ENCODE measurements at regions not wholly inside any gene's neighbourhood (a gene's known extent, or its start where the extent isn't known, plus 50 kb on each side); places are given as distances from the start of the nearest gene placed in this dataset.
"Not testable (repeated sequence)": the region's sequence is repeated elsewhere in the genome, so short reads cannot be mapped to it uniquely, and the experiment has no call there.

DNA sequence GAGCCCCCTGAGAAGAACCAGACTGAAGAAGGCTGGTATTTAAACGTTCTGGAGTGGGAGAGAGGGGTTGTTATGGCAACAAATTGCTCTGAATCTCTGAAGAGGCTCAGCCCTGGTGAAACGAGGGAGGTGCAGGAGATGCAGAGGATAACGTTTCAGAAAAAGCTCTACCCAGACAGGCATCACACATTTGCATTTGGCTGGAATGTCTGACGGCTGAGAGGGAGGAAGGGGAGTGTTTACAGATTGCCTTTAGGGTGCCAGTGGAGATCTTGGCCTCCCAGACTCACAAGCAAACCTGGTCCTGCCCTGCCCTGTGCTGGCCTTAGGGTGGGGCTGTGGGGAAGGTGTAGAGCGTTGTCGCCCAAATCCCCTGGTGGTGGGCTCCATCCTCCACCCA, 169.0 kb upstream of the AJAP1 start:
- DNase-seq (ENCODE audit: low read depth): no peak
- TF ChIP-seq, protein P1, sequence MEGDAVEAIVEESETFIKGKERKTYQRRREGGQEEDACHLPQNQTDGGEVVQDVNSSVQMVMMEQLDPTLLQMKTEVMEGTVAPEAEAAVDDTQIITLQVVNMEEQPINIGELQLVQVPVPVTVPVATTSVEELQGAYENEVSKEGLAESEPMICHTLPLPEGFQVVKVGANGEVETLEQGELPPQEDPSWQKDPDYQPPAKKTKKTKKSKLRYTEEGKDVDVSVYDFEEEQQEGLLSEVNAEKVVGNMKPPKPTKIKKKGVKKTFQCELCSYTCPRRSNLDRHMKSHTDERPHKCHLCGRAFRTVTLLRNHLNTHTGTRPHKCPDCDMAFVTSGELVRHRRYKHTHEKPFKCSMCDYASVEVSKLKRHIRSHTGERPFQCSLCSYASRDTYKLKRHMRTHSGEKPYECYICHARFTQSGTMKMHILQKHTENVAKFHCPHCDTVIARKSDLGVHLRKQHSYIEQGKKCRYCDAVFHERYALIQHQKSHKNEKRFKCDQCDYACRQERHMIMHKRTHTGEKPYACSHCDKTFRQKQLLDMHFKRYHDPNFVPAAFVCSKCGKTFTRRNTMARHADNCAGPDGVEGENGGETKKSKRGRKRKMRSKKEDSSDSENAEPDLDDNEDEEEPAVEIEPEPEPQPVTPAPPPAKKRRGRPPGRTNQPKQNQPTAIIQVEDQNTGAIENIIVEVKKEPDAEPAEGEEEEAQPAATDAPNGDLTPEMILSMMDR (IDR thresholded peaks at IDR 0.05; ENCODE audit: insufficient read depth, low read depth, low read length, missing control alignments): no peak
- H3K4me3 ChIP-seq (ENCODE audit: low read length): no peak overlapping the region

- H3K4me3 ChIP-seq (ENCODE audit: low read length): no peak overlapping the region
- TF ChIP-seq, protein P1 (IDR thresholded peaks at IDR 0.05; ENCODE audit: insufficient read depth, low read depth, low read length, missing control alignments): no peak
- DNase-seq (ENCODE audit: low read depth): no peak
Measured at GRCh38 chr1:4485878-4486277, 168.5 kb upstream of the AJAP1 start.

DNA sequence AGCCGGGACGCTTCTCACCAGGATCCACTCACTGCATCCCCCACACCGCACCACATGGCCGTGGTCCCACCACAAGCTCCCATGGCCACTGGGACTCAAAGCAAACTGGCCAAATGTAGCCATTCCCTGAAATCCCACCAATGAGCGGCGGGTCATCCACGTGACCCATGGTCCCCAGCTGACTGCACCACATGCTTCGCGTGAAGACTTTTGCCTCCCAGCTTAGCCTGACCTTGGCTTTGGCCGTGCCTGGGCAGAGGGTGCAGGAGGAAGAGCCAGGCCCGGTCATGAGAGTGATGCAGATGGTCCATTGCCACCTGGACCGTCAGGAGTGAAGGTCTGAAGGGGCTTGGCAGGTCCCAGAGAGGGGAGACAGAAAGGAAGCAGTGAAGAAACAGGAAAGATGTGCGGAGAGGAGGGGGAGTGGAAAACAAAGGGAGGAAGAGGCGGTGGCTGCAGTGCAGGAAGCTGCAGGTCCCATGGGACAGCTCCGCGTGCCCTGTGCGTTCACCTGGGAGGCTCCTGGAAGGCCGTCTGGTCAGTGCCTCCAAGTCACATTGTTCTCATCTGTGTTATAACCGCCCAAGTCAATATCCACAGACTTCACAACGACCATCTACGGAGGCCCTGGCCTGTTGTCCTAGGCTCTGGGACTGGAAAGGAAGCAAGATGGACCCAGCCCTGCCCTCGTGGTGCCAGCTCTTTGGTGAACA, 167.8 kb upstream of the AJAP1 start:
- no peak overlapping the region for H3K4me3 ChIP-seq (ENCODE audit: low read length)
- TF ChIP-seq, protein P1 (IDR thresholded peaks at IDR 0.05; ENCODE audit: insufficient read depth, low read depth, low read length, missing control alignments): no peak
- no peak for DNase-seq (ENCODE audit: low read depth)

DNA sequence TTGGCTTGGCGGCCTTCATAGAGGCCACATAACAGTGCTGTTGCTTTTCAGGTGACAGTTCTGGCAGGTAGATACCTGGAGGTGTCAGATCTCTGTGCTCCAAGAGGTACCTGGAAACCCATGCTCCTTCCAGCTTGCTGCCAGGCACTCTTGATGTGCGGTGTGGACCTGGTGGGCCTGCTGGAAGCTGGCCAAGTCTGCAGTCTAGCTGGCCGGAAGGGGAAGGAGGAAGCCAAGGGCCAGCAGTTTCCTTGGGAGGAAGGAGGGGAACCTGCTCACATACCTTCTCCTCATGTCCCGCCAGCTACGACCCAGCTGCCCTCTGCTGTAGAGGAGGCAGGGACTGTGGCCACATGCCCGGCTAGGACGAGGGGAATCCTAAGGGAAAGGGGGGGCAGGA, 166.4 kb upstream of the AJAP1 start:
- no peak overlapping the region for H3K4me3 ChIP-seq (ENCODE audit: low read length)
- DNase-seq (ENCODE audit: low read depth): no peak
- TF ChIP-seq, protein P1 (IDR thresholded peaks at IDR 0.05; ENCODE audit: insufficient read depth, low read depth, low read length, missing control alignments): no peak

DNA sequence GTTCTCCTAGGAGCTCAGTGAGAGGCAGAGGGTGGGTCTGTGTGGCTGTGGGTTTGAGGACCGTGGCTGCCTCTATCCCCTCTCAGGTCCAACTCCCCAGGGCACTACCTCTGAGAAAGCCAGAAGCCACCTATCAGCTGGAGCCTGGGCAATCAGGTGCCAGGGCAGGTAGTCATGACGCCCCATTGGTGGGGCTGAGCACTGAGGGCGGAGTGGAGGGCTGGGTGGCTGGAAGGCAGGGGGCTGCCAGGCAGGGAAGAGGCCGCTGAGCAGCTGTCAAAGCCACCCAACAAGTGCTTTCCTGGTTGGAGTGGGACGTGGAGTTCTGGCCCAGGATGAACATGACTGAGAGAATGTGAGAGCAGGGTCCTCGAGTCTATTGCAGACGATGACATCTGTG, 164.9 kb upstream of the AJAP1 start:
- no peak for DNase-seq (ENCODE audit: low read depth)
- H3K4me3 ChIP-seq (ENCODE audit: low read length): no peak overlapping the region
- TF ChIP-seq, protein P1 (IDR thresholded peaks at IDR 0.05; ENCODE audit: insufficient read depth, low read depth, low read length, missing control alignments): no peak

DNA sequence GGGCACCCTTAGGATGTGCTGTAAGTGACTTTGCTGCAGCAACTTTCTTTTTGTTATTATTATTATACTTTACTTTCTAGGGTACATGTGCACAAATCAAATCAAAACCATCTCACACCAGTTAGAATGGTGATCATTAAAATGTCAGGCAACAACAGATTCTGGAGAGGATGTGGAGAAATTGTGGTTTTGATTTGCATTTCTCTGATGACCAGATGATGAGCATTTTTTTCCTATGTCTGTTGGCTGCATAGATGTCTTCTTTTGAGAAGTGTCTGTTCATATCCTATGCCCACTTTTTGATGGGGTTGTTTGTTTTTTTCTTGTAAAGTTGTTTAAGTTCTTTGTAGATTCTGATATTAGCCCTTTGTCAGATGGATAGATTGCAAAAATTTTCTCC, 164.4 kb upstream of the AJAP1 start:
- H3K4me3 ChIP-seq (ENCODE audit: low read length); DNase-seq (ENCODE audit: low read depth): not testable (repeated sequence)

DNA sequence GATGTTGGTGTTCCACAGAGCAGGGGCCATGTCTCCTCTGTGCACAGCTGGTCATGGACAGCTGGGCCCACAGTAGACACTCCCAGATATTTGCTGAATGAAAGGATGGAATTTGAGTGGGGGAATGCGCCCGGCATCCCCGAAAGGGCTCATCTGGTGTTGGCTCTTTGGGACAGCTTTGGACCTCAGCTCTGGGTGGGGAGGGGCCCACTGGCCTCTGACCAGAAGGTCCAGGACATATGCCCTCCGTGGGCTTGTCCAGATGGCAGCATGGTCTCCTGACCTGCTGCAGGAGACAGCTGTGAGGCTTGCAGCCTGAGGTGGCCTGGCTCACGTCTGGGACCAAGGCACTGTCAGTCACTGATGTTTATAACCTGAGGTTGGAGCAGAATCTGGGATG, 160.4 kb upstream of the AJAP1 start:
- TF ChIP-seq, protein P1 (IDR thresholded peaks at IDR 0.05; ENCODE audit: insufficient read depth, low read depth, low read length, missing control alignments): no peak
- DNase-seq (ENCODE audit: low read depth): no peak
- no peak overlapping the region for H3K4me3 ChIP-seq (ENCODE audit: low read length)

Measured in epithelial cell of esophagus (primary cell).